NOMO-1 treated with DMSO at 0.1 percent for 48 hours (cell line): ENCODE measurements at regions not wholly inside any gene's neighbourhood (a gene's known extent, or its start where the extent isn't known, plus 50 kb on each side); places are given as distances from the start of the nearest gene placed in this dataset.

ENCODE experiments used
- DNase-seq: peaks from one replicate; lab custom pipeline; 2025; ENCODE audit not compliant: unreplicated experiment; lab: John Stamatoyannopoulos, UW

- no peak for DNase-seq
Observed at GRCh38 chr1:177488722-177489121, 318.0 kb downstream of the BRINP2 start.

GRCh38 chr1:177487481-177487880 is 316.7 kb downstream of the BRINP2 start:
- no peak for DNase-seq

- DNase-seq = no peak
Observed at GRCh38 chr1:177480741-177481305, 310.1 kb downstream of the BRINP2 start.

DNA sequence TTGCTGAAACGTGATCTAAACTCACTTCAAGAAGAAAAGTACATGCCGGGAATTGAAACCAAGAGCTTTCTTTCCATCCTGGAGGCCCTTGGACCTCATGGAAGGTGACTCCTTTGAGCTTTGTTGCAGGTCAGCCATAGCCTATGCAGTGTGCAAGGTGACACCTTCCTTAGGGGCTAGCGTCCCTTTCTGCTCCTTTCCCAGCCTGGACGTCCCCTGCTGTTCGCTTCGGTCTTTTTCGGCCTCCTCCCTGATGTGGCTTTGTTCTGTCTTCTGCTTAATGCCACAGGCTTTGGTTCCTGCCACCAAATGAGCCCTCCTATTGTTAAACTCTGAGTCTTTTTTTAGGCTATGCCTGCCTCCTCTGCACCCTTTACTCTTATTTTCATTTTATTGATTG is 308.8 kb downstream of the BRINP2 start:
- DNase-seq = no peak

GRCh38 chr1:177476676-177477075 is 305.9 kb downstream of the BRINP2 start:
- DNase-seq = no peak

GRCh38 chr1:177472567-177472966 is 301.8 kb downstream of the BRINP2 start:
- no peak for DNase-seq

DNA sequence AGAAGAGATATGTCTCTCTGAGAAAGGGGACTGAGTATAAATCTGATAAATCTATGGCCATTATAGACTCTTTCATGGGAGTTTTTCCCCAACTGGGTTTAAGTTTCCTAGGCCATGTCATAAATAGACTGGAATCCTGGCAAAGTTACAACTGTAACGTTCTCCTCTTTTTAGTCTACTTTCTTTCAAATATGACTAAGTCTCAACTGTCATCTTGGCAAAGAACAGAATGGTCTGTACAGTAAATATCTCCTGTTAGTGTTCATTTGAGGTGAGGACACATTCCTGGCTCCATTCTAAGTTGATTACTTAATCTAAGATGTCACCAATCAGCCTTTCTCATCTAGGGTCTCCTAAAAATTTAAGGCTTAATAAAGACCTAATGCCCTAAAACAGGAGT is 300.5 kb downstream of the BRINP2 start:
- DNase-seq = no peak

DNA sequence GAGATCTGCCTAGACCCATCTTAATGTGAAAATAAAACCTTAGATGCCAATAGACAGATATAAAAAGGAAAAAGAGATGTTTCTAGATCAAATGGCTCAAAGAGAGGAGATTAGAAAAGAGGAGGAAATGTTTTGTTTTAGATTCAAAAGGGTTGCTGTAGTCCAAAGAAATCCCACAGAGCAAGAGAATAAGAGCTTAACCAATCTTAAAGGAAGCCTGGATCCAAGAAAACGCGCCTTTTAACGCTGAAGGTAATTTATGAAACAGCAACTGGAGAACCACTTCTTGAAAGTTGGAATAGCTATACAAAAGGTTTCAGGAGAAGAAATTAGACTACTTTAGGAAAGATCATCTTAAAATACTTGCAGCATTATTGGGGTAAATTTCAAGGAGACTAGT is 298.8 kb downstream of the BRINP2 start:
- no peak for DNase-seq

GRCh38 chr1:177466286-177466685 is 295.5 kb downstream of the BRINP2 start:
- DNase-seq = no peak

GRCh38 chr1:177464686-177465085 is 293.9 kb downstream of the BRINP2 start:
- DNase-seq = no peak

GRCh38 chr1:177451191-177451590 is 280.4 kb downstream of the BRINP2 start:
- no peak for DNase-seq

DNA sequence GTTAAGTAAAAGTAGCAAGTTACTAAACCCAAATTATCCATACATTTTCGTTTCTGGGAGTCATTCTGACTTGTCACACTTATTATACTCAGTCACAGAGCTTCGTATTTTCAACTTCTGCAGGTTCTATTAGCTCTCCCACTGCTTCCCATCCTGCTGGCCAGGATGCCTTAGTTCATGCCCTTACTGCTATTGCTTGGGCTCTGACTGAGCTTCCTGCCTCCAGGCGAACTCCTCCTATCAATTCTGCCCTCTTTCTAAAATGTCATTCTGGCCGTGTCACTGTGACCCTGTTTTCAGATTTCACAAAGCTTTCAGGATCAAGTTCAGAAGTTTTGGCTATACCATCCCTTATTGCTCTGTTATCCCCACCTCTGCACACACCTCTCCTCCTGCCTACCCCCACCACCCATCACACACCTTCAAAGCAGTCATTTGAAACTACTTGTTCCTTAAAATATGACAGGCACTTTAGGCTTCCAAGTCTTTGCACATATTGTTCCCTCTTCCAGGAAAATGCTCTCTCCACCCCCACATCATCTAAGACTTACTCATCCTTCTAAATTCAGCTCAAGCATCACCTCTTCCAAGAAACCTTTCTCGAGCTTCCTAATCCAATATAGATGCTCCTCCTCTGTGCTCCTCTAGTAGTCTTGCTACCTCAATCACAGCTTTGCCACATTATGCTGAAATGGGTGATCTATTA is 278.0 kb downstream of the BRINP2 start:
- DNase-seq = no peak

DNA sequence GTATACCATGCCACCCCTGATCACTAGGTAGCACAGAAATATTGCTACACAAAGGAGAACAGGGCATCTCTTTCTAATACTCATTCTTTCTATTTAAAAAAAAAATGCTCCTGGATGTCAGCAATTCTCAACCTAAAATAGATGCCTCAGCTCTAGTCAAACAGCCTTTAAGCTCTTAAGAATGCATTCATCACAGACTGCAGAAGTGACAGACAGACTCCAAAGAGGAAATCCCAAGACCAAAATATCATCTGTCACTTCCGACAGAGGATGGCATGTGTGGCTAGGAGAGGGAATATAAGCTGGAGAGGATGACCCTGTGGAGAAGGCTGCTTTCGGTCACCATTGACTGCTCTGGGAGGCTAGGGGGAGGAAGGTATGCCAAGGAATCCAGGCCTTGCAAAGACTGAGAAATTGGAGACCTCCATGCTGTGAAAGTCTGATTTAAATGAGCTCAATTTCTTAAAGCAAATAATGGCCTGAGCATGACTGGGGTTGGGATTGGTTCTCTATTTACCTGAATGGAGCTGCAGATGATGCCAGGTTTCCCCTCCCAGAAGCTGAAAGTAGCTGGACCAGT is 277.4 kb downstream of the BRINP2 start:
- DNase-seq = no peak

DNA sequence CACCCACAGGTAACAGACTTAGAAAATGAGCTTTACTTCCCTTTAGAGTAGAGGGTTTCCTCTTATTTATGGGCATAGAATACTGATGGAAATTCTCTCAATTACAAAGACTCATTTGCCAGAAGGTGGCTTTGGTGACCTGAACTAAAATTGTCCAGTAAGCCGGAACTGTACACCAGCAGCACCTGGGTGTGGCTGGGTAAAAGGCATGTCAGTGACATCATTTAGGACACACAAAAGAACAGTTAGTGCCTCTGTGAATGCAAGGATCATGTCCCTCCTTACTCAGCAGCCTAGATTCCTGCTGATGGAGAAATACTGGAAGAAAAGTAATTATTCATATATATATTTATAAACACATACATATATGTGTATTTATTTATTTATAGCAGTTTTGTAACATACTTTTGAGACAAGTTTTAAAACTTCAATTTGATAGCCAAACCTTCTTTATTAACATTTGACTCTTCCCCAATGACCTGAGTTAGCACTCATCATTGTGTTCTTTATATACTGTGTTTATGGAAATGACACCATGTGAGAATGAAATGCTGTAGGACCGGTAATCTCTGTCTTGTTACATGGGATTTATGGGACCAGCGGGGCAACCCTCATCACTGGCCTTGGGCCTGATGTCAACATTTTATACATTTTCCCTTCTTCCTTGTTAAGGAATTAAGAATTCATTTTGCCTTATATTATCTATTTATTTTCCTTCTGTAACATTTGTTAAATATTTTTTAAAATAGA is 274.4 kb downstream of the BRINP2 start:
- DNase-seq = no peak

DNA sequence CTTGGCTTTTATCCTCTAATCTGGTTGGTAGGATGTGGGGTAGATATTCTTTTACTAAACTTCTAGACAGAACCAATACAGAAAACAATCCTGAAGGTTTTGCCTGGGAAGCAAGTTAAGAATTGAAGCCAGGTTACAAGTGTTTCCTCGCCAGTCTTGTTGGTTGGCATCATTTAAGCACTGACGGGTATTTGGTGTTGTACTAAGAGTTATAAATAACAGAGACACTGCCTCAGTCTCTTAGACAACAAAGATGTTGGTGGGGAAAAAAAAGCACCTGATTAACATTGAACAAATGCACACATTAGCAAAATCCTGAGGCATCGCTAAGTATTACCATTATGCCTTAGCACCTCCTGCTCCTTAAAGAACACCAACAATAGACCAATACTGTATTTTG is 272.2 kb downstream of the BRINP2 start:
- DNase-seq = no peak

DNA sequence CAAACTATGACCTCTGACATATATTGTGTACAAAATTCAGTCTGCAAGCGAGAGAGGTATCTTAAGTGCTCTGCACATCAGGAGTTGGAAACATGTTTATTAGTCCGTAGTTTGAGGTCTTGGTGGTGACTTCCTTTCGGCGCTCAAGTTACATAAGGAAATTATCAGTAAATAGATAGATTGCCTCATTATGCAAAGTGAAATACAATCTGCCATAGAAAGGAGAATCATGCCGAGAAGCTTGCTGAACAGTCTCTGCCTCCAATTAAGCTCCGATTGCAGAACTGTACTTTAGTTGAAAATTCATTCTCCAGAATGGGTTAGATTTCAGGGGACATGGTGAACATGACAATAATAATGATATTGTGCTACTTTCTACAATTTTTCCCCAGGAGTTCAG is 271.8 kb downstream of the BRINP2 start:
- no peak for DNase-seq

- DNase-seq = no peak
Observed at GRCh38 chr1:177441281-177441680, 270.5 kb downstream of the BRINP2 start.

GRCh38 chr1:177440821-177441220 is 270.1 kb downstream of the BRINP2 start:
- no peak for DNase-seq

GRCh38 chr1:177439301-177439700 is 268.5 kb downstream of the BRINP2 start:
- no peak for DNase-seq

DNA sequence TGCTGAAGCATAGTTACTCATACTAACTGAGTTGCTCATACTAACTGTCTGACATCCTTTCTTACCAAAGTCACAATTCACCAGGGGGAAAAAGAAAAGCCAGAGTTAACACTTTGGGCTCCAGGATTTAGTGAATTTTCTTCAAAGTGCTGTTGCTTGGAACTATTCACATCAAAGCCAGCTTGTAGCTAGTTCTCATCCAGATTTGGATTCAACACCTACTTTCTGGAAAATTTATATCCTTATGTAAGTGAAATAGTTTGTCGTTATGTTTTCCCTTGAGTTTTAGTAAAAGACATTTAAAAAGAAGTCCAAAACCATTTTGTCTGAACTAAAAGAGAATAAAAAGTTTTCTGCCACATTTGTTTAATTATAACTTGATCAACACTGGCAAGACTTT is 264.6 kb downstream of the BRINP2 start:
- DNase-seq = no peak

GRCh38 chr1:177432897-177433296 is 262.1 kb downstream of the BRINP2 start:
- DNase-seq = no peak

DNA sequence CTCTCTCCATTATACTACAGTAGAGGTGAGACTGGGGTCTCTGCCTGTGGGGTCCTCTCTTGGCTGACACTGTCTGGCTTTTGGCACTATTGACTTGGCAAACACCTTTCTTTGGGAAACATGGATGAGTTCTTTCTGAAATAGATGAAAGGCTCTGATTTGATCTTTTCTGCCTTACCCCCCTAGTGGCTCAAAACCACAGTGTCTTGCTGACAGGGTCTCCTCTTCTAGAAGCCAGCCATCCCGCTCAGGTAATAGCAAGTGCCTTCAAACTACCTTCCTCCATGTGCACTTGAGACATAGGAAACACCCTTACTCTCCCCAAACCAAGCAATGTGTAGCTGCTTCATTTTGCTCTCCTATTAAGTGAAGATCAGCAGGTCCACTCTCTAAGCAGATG is 260.4 kb downstream of the BRINP2 start:
- DNase-seq = no peak
